ENCODE measurements at regions not wholly inside any gene's neighbourhood (a gene's known extent, or its start where the extent isn't known, plus 50 kb on each side); places are given as distances from the start of the nearest gene placed in this dataset.

GRCh38 chr12:74917743-74918142, 291.9 kb downstream of the KCNC2 start:
- DNase-seq = no peak

- no peak for DNase-seq
Measured at GRCh38 chr12:74918291-74918690, 291.3 kb downstream of the KCNC2 start.

GRCh38 chr12:74922117-74922516, 287.5 kb downstream of the KCNC2 start:
- DNase-seq = no peak

GRCh38 chr12:74922642-74923041, 287.0 kb downstream of the KCNC2 start:
- DNase-seq = no peak

GRCh38 chr12:74941670-74942069, 268.0 kb downstream of the KCNC2 start:
- DNase-seq = no peak

GRCh38 chr12:74945771-74946198, 263.9 kb downstream of the KCNC2 start:
- no peak for DNase-seq

GRCh38 chr12:74953697-74954096, 255.9 kb downstream of the KCNC2 start:
- no peak for DNase-seq

- DNase-seq = no peak
Measured at GRCh38 chr12:74957231-74957630, 252.4 kb downstream of the KCNC2 start.

GRCh38 chr12:74957634-74958033, 252.0 kb downstream of the KCNC2 start:
- DNase-seq = no peak

- no peak for DNase-seq
Measured at GRCh38 chr12:74959657-74960056, 250.0 kb downstream of the KCNC2 start.

GRCh38 chr12:74963304-74963703, 246.3 kb downstream of the KCNC2 start:
- no peak for DNase-seq

- no peak for DNase-seq
Measured at GRCh38 chr12:74963867-74964331, 245.7 kb downstream of the KCNC2 start.

- DNase-seq = no peak
Measured at GRCh38 chr12:74964390-74964789, 245.2 kb downstream of the KCNC2 start.

- no peak for DNase-seq
Measured at GRCh38 chr12:74971201-74971600, 238.4 kb downstream of the KCNC2 start.

GRCh38 chr12:74977832-74978481, 231.7 kb downstream of the KCNC2 start:
- DNase-seq = no peak

GRCh38 chr12:74980510-74980909, 229.1 kb downstream of the KCNC2 start:
- DNase-seq = no peak

- no peak for DNase-seq
Measured at GRCh38 chr12:74981541-74981940, 228.1 kb downstream of the KCNC2 start.

GRCh38 chr12:74983917-74984316, 225.7 kb downstream of the KCNC2 start:
- DNase-seq = no peak

- DNase-seq = no peak
Measured at GRCh38 chr12:74984631-74985030, 225.0 kb downstream of the KCNC2 start.

GRCh38 chr12:74985293-74985985, 224.2 kb downstream of the KCNC2 start:
- DNase-seq = no peak

- DNase-seq = no peak
Measured at GRCh38 chr12:74985986-74986319, 223.7 kb downstream of the KCNC2 start.

- no peak for DNase-seq
Measured at GRCh38 chr12:74988156-74988555, 221.5 kb downstream of the KCNC2 start.

All from NCI-H1436 (cell line).